ENCODE measurements at regions not wholly inside any gene's neighbourhood (a gene's known extent, or its start where the extent isn't known, plus 50 kb on each side); places are given as distances from the start of the nearest gene placed in this dataset.
A peak's percentile ranks its signal among the peaks of the same experiment; 100 is the strongest.
"Not testable (repeated sequence)": the region's sequence is repeated elsewhere in the genome, so short reads cannot be mapped to it uniquely, and the experiment has no call there.

GRCh38 chr7:128561116-128561722, 84.7 kb downstream of the METTL2B start:
- not testable (repeated sequence) for DNase-seq

- DNase-seq = not testable (repeated sequence)
Measured at GRCh38 chr7:128562795-128563194, 86.2 kb downstream of the METTL2B start.

DNA sequence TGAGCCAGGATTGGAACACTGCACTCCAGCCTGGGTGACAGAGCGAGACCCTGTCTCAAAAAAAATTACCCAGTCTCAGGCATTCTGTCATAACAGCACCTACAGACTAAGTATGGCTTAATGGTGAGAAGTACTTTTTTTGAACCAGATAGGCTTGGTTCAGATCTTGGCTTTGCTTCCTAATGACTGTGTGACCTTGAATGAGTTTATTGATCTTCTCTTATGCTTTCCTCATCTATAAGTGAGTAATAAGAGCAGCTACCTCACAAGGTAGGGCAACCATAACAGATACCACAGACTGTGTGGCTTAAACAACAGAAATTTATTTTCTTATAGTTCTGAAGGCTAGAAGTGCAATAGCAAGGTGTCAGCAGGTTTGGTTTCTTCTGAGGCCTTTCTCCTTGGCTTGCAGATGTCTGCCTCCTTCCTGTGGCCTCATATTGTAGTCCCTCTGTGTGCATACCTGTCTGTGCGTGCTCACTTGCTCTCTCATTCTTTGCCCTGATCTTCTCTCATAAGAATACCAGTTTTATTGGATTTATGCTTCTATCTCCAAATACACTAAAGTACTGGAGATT, 87.7 kb downstream of the METTL2B start:
- DNase-seq = not testable (repeated sequence)

GRCh38 chr7:128564932-128565864, 88.7 kb downstream of the METTL2B start:
- DNase-seq = not testable (repeated sequence)

DNA sequence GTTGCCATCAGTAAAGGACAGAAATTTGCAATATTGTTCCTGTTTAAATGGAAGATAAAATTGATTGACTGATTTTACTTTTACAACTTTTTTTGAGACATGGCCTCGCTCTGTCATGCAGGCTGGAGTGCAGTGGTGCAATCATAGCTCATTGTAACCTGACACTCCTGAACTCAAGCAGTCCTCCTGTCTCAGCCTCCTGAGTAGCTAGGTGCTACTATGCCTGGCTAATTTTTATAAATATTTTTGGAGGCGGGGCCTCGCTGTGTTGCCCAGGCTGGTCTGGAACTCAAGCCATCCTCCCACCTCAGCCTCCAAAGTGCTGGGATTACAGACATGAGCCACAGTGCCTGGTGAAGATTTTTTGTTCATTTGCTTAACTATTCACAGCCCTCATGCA, 96.8 kb upstream of the GARIN1A start:
- not testable (repeated sequence) for DNase-seq

DNA sequence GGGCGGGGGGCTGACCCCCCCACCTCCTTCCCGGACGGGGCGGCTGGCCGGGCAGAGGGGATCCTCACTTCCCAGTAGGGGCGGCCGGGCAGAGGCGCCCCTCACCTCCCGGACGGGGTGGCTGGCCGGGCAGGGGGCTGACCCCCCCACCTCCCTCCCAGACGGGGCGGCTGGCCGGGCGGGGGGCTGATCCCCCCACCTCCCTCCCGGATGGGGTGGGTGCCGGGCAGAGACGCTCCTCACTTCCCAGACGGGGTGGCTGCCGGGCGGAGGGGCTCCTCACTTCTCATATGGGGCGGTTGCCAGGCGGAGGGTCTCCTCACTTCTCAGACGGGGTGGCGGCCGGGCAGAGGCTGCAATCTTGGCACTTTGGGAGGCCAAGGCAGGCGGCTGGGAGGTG, 95.1 kb upstream of the GARIN1A start:
- not testable (repeated sequence) for DNase-seq

GRCh38 chr7:128579843-128580242, 92.2 kb upstream of the GARIN1A start:
- DNase-seq = not testable (repeated sequence)

GRCh38 chr7:128581100-128581499, 91.0 kb upstream of the GARIN1A start:
- DNase-seq = not testable (repeated sequence)

DNA sequence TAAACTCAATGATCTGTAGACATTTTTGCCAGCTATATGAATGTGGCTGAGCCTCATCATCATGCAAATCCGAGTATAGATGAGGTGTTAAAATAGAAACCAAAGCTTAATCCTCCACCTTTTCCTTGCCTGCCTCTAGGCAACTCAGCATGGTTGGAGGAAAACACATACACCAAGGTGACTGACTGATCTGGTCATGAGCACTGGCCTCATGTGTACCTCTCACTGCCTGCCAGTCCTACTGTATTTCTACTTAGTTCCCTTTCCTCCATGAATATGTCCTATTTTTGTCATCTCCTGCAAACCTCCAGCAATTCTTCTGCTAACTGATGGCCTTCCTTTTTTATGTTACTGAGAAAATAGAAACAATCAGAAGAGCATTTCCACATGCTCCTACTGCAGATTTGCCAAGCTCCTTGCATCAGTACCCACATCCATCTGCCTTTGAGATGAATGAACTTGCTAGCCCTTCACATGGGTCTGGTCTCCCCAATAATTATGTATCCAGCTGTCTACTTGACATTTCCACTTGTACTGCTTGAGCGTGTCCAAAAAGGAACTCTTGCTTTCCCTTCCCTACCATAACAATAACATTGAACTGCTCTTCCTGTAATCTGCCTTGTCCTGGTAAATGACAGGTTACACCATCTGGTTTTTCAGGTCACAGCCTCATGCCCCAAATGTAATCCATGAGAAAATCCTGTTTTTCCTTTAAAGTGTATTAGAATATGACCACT, 90.1 kb upstream of the GARIN1A start:
- not testable (repeated sequence) for DNase-seq

DNA sequence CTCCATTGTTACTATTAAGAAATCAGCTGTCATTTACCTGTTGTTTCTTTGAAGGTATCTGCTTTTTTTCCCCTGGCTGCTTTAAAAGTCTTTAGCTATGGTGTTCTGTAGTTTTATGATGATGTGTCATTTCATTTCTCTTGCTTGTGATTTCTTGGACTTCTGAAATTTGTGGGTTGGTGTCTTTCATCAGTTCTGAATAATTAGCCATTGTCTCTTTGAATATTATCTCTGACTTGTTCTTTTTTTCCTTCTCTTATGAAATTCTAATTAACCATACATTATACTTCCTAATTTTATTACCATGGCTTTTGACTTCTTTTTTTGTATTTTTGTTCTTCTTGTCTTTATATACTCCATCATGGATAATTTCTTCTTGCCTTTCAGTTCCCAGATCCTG, 85.4 kb upstream of the GARIN1A start:
- DNase-seq = not testable (repeated sequence)

GRCh38 chr7:128591705-128592104, 80.4 kb upstream of the GARIN1A start:
- DNase-seq = no peak

DNA sequence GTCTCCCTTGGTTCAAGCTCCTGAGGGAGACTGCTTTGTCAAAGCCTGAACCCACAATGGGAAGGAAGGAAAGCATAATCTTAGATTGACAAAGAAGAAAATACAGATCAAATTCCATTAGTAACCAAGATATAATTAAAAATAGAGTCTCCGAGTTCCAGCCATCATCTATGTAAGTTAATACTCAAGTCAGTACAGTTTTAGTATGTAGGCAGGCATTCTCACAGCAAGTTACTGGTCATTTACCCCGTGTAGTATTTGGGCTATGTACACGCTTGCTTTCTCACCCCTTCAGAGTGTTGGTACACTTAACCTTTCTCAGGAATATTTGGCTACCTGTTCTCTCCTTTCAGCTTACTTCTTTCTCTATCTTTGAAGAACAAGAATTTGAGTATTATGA, 79.9 kb upstream of the GARIN1A start:
- DNase-seq = not testable (repeated sequence)

DNA sequence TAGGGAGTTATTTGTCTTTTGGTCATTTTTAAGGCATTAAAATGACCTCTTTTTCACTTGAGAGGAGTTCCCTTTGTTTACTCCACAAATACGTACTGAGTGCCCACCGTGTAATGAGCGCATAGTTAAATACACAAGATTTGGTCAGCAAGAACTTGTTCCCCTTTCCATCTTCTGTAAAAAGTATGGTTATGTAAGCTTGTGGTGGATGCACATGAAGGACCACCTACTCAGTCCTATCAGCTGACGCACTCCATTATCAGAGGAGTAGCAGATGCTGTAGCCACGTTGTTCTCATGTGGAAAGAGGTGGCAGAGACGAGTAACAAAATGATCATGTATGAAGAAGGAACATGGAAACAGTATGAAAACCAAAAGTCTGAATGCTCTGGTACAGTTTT, 78.0 kb upstream of the GARIN1A start:
- not testable (repeated sequence) for DNase-seq

GRCh38 chr7:128596336-128597128, 75.6 kb upstream of the GARIN1A start:
- DNase-seq = not testable (repeated sequence)

GRCh38 chr7:128598946-128599345, 73.1 kb upstream of the GARIN1A start:
- DNase-seq = not testable (repeated sequence)

GRCh38 chr7:128608678-128609421, 63.2 kb upstream of the GARIN1A start:
- DNase-seq = peak; percentile 1

GRCh38 chr7:128613366-128613765, 58.7 kb upstream of the GARIN1A start:
- DNase-seq = not testable (repeated sequence)

GRCh38 chr7:128614812-128615211, 57.3 kb upstream of the GARIN1A start:
- not testable (repeated sequence) for DNase-seq

DNA sequence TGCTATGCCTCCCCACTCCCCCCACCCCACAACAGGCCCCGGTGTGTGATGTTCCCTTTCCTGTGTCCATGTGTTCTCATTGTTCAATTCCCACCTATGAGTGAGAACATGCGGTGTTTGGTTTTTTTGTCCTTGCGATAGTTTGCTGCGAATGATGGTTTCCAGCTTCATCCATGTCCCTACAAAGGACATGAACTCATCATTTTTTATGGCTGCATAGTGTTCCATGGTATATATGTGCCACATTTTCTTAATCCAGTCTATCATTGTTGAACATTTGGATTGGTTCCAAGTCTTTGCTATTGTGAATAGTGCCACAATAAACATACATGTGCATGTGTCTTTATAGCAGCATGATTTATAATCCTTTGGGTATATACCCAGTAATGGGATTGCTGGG, 55.3 kb upstream of the GARIN1A start:
- not testable (repeated sequence) for DNase-seq
